Thymus (tissue), 11 donors: ENCODE measurements at regions not wholly inside any gene's neighbourhood (a gene's known extent, or its start where the extent isn't known, plus 50 kb on each side); places are given as distances from the start of the nearest gene placed in this dataset.

ENCODE experiments used
- DNase-seq, 9 donors: peaks; one replicate each; pipeline ENCODE4 v3.0.0-alpha.2; 2013; ENCODE audit warnings: low spot score in 9 of 9, low read depth in 6 of 9, missing footprints in 1 of 9
- H3K27ac ChIP-seq, 2 donors: one replicate each; pipeline ENCODE4 v1.5.1; 2013; ENCODE audit warnings: control low read depth in 1 of 2, low read depth in 1 of 2, low read length in 1 of 2, mild to moderate bottlenecking in 1 of 2, moderate library complexity in 1 of 2
- H3K27me3 ChIP-seq, 2 donors: one replicate each; pipeline ENCODE4 v1.5.1; 2013; ENCODE audit warnings: low read length in 1 of 2; ENCODE audit not compliant: control insufficient read depth in 2 of 2, insufficient read depth in 1 of 2
- H3K36me3 ChIP-seq, 2 donors: one replicate each; pipeline ENCODE4 v1.5.1; 2013; ENCODE audit warnings: low read length in 1 of 2, mild to moderate bottlenecking in 1 of 2, moderate library complexity in 1 of 2; ENCODE audit not compliant: control insufficient read depth in 2 of 2, insufficient read depth in 2 of 2
- H3K4me1 ChIP-seq, 2 donors: one replicate each; pipeline ENCODE4 v1.5.1; 2013; ENCODE audit warnings: low read length in 2 of 2; ENCODE audit not compliant: control insufficient read depth in 2 of 2, insufficient read depth in 2 of 2
- H3K4me3 ChIP-seq, 2 donors: one replicate each; pipeline ENCODE4 v1.5.1; 2013; ENCODE audit warnings: low read length in 2 of 2, control low read depth in 1 of 2, mild to moderate bottlenecking in 1 of 2
- H3K9me3 ChIP-seq, 2 donors: one replicate each; pipeline ENCODE4 v1.5.1; 2013; ENCODE audit warnings: low read length in 1 of 2, mild to moderate bottlenecking in 1 of 2; ENCODE audit not compliant: control insufficient read depth in 2 of 2, insufficient read depth in 1 of 2
- WGBS: extraction: QIAGEN DNeasy Blood & Tissue Kit; methylation state at CpG from one replicate; pipeline ENCODE4 v1.1.7; 2013; 5-methylcytosine and 5-hydroxymethylcytosine counted together
- donor health status: healthy.

DNA sequence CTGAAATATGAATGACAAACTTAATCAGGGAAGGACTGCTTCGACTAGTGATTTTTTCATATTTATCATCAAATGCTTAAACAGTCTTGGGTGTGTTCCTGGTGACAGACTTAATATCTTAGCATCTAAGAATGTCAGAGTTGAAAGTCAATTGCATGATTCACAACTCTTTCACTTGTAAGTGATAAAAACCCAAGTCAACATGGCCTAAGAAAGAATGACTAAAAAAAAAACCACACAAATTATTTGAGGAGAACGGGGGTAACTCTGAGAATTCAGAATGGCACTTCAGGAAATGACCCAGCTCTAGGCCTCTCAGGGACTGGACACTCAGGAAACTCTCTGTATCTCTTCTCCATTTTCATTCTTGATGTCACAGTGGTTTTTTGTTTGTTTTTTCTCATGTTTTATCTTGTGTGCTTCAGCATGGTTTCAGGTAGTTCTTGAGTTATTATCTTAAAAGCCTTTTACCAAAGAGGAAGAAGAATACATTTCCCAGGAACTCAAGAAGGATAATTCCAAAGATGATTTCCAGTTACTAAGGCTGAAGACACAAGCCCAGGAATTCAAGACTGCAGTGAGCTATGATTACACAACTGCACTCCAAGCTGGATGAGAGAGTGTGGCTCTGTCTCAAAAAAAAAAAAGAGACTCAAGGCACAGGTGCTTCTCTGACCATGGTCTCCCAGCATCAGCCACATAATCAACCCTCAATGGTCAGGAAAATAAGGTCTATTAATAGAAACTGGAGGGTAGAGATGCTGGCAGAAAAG, 1697.8 kb upstream of the IGFBP7 start:
- WGBS = 61% methylated on average over 2 of the region's 2 CpGs
- no peaks in the 10 kb centered on the region for H3K4me1 ChIP-seq
- no peak for DNase-seq
- H3K36me3 ChIP-seq = no peaks in the 10 kb centered on the region
- H3K4me3 ChIP-seq = no peak overlapping the region
- H3K27me3 ChIP-seq = no peaks in the 10 kb centered on the region
- no peak overlapping the region for H3K27ac ChIP-seq
- no peaks in the 10 kb centered on the region for H3K9me3 ChIP-seq

DNA sequence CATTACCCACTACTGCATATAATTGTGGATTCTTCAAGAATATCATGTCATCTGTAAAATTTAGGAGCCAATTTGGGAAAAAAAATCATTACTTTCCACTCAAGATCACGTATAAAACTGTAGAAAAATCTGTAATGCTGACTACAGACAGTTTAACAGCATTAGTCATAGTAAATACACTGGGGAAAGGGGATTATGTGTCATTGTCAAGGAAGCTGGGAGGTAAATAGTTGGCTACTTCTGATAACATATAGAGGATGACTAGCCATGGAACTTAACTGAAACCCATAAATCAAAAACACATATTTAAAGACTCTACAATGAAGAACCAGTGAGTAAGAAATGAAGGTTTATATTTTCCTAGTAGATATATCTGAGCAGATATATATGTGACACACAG, 1666.4 kb upstream of the IGFBP7 start:
- H3K27ac ChIP-seq = no peak overlapping the region
- DNase-seq = no peak
- no peaks in the 10 kb centered on the region for H3K36me3 ChIP-seq
- 63% methylated on average over 1 of the region's 1 CpG for WGBS
- H3K4me3 ChIP-seq = no peak overlapping the region
- no peaks in the 10 kb centered on the region for H3K9me3 ChIP-seq
- H3K27me3 ChIP-seq = no peaks in the 10 kb centered on the region
- H3K4me1 ChIP-seq = no peaks in the 10 kb centered on the region

DNA sequence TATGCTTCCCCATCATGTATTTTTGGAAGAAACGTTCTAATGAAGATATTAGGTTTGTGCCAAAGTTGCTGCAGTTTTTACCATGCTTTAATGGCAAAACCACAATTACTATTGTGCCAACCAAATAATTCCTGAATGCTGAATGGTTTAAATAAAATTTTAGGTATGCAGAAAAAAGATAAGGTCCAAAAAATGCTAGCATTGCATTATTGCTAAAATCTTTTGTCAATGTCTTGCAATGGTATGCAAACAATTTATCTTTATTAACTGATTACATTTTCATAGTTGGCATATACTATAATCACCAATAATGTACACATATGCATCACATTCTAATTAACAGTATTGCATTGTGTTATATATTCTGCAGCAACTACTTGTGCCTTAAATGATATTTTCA, 1657.4 kb upstream of the IGFBP7 start:
- H3K4me1 ChIP-seq = no peaks in the 10 kb centered on the region
- no peak overlapping the region for H3K4me3 ChIP-seq
- WGBS = 65% methylated on average over 1 of the region's 1 CpG
- no peaks in the 10 kb centered on the region for H3K27me3 ChIP-seq
- H3K9me3 ChIP-seq = no peaks in the 10 kb centered on the region
- H3K27ac ChIP-seq = no peak overlapping the region
- no peaks in the 10 kb centered on the region for H3K36me3 ChIP-seq
- no peak for DNase-seq

DNA sequence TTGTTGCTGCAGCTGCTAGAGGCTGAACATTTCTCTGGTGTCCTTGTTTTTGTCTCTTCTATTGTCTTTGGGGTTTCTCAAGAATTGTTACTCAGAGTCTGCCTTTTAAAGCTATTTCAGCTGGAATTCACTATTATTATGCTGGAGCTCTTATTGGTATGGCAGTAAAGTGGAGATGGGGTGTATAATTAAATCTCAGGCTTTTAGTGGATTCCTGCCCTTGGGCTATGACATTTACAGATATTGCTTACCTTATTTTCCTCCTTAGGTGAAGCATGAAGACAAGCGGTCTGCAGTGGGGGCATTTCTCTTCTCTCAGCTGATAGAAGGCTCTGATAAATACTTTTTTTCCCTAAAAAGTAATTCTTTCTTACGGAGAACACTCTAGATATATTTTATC, 1656.6 kb upstream of the IGFBP7 start:
- DNase-seq = no peak
- Histone ChIP-seq H3K4me1 (no peaks in the 10 kb centered on the region), H3K27me3 (no peaks in the 10 kb centered on the region), H3K9me3 (no peaks in the 10 kb centered on the region), H3K36me3 (no peaks in the 10 kb centered on the region), H3K4me3 (no peak overlapping the region), H3K27ac (no peak overlapping the region)
- WGBS = 87% methylated on average over 2 of the region's 2 CpGs

DNA sequence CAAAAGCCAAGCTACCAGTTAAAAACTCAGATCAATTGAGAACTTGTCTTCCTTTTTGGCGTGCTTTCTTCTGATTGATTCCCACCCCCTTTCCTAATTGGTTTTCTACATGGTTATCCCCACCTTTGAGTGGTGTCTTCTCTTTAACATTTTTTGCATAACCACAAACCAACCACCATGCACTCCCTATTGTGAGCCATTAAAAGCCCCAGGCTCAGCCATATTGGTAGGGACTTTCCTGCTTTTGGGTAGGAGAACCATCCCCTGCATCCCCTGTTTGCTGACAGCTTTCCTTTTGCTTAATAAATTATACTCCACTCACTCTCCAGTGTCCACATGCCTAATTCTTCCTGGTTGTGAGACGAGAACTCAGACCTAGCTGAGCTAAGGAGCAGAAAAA, 1651.4 kb upstream of the IGFBP7 start:
- Histone ChIP-seq H3K27ac (no peak overlapping the region), H3K36me3 (no peaks in the 10 kb centered on the region), H3K4me3 (no peak overlapping the region), H3K9me3 (no peaks in the 10 kb centered on the region), H3K4me1 (no peaks in the 10 kb centered on the region), H3K27me3 (no peaks in the 10 kb centered on the region)
- no peak for DNase-seq
- WGBS = 93% methylated on average over 2 of the region's 2 CpGs

DNA sequence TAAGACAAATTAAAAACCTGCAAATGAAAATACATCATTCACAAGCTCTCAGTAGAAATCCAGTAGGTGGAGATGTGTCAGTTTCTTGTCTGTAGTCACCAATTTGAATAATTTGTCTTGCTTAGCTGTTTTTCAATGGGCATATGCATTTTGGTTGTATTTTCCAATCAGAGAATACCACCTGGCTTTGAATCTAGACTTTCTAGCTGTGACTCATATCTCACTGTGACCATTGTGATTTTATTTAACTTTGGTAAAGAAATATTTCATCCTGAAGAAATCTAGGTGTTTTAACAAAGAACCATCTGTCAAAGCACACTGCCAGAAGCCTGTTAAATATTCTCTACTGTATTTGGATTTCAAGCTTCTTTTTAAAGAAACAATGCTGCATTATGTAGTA, 1650.6 kb upstream of the IGFBP7 start:
- no peak overlapping the region for H3K4me3 ChIP-seq
- no peaks in the 10 kb centered on the region for H3K36me3 ChIP-seq
- H3K9me3 ChIP-seq = no peaks in the 10 kb centered on the region
- no peaks in the 10 kb centered on the region for H3K4me1 ChIP-seq
- no peaks in the 10 kb centered on the region for H3K27me3 ChIP-seq
- DNase-seq = no peak
- no peak overlapping the region for H3K27ac ChIP-seq

DNA sequence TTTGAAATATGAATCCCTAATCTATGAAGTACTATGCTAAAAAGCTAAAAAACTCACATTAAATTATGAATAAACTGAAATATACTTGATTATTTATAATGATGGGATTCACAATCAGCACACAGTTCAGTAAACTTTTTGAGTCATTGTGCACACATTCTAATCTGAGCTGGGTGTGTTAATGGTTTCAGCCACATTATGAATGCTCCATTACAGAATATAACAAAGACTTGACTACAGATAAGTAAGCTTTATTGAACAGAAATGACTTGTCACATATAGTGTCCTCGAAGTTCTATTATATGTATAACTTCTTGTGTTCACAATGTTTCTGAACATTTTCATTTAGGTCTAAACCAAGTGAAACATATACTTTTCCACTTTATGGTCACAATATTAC, 1649.9 kb upstream of the IGFBP7 start:
- no peaks in the 10 kb centered on the region for H3K27me3 ChIP-seq
- H3K9me3 ChIP-seq = no peaks in the 10 kb centered on the region
- H3K27ac ChIP-seq = no peak overlapping the region
- 82% methylated on average over 1 of the region's 1 CpG for WGBS
- no peak for DNase-seq
- no peaks in the 10 kb centered on the region for H3K36me3 ChIP-seq
- H3K4me1 ChIP-seq = no peaks in the 10 kb centered on the region
- no peak overlapping the region for H3K4me3 ChIP-seq

DNA sequence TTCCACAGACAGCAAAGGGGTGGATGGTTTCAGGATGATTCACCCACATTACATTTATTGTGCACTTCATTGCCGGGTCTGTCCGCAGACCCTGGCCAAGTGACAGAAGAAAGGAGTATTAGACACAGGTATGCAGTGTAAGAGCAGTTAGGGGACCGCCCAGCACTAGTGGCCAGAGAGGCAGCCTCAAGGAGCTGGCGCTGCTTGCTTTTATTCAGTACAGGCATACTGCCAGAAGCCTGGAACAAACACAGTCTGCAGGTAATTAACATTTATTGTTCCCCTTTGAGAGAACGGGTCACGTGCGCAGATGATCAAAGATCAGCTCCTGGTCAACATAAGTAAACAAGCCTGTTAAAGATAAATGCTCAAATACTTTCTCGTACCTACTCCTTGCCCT, 1639.0 kb upstream of the IGFBP7 start:
- WGBS = 82% methylated on average over 8 of the region's 8 CpGs
- no peak overlapping the region for H3K4me3 ChIP-seq
- H3K4me1 ChIP-seq = no peaks in the 10 kb centered on the region
- no peak for DNase-seq
- H3K27ac ChIP-seq = no peak overlapping the region
- H3K9me3 ChIP-seq = no peaks in the 10 kb centered on the region
- H3K27me3 ChIP-seq = no peaks in the 10 kb centered on the region
- no peaks in the 10 kb centered on the region for H3K36me3 ChIP-seq

DNA sequence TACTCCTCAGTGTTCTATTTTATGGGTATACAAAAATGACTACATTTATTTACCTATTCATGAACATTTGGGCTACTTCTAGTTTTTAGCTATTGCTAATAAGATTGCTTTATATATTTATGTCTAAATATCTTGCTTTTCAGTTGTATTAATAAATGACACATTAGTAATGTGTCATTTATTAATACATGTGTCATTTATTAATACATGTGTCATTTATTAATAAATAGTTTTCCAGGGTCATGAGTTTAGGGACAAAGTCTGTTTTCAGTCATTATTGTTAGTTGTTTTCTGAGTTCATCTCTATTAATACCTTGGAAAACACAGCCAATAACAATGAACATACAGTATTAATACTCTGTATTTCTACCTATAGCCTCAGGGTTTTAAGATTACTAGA, 1630.7 kb upstream of the IGFBP7 start:
- H3K4me3 ChIP-seq = no peak overlapping the region
- no peaks in the 10 kb centered on the region for H3K27me3 ChIP-seq

DNA sequence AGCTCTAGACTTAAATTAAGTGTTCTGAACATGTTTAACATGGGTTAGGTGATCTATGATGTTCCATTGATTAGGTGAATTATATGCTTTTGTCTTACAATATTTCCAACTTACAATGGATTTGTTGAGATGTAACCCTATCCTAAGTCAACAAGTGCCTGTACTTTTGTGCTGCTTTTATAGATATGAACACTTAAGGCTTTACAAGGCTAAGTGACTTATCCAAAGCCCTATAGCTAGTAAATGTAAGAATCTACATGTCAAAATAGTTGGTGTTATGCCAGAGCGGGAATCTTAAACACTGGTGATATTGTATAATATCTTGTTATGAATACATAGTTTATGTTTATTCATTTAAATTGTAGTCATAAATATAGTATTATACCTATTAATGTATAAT, 1629.1 kb upstream of the IGFBP7 start:
- WGBS = 97% methylated on average over 1 of the region's 1 CpG
- Histone ChIP-seq H3K9me3 (no peaks in the 10 kb centered on the region), H3K36me3 (no peaks in the 10 kb centered on the region), H3K27me3 (no peaks in the 10 kb centered on the region), H3K4me3 (no peak overlapping the region), H3K27ac (no peak overlapping the region), H3K4me1 (no peaks in the 10 kb centered on the region)
- no peak for DNase-seq

More for the DNA sequence above, 1630.7 kb upstream of the IGFBP7 start:
- Histone ChIP-seq H3K27ac (no peak overlapping the region), H3K36me3 (no peaks in the 10 kb centered on the region), H3K9me3 (no peaks in the 10 kb centered on the region), H3K4me1 (no peaks in the 10 kb centered on the region)
- DNase-seq = no peak
